ENCODE measurements at regions not wholly inside any gene's neighbourhood (a gene's known extent, or its start where the extent isn't known, plus 50 kb on each side); places are given as distances from the start of the nearest gene placed in this dataset.
"Not testable (repeated sequence)": the region's sequence is repeated elsewhere in the genome, so short reads cannot be mapped to it uniquely, and the experiment has no call there.

DNA sequence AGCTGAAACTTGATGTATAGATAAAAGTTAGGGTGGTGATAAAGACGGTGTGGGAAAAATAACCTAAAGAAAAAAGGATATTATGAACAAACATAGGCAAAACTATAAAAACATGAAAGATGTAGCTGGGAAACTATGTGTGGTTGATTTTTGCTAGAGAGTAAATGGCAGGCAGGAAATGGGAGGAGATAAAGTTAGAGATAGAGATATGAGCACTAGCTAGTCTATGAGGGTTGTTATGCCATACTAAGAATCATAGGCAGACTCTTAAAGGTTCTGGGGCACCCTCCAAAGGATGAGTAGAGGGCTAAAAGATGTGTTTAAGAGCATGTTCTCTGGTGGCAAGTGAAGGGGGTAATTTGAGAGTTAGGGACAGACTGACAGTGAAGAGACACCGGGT, 1109.2 kb downstream of the GATA3 start:
- no peak overlapping the region for H3K4me3 Mint-ChIP-seq
- ATAC-seq (replicated peaks; ENCODE audit: extremely low read depth, poor library complexity, severe bottlenecking): no peak
- DNase-seq (ENCODE audit: low spot score in 2 of 2): no peak
- H3K27ac Mint-ChIP-seq (ENCODE audit: low read depth): no peak overlapping the region
- H3K36me3 Mint-ChIP-seq (ENCODE audit: insufficient read depth): no peaks in the 10 kb centered on the region
- H3K27me3 Mint-ChIP-seq: peaks cover 23% of the 10 kb centered on the region
- no peaks in the 10 kb centered on the region for H3K4me1 Mint-ChIP-seq
- no peaks in the 10 kb centered on the region for H3K9me3 Mint-ChIP-seq

DNA sequence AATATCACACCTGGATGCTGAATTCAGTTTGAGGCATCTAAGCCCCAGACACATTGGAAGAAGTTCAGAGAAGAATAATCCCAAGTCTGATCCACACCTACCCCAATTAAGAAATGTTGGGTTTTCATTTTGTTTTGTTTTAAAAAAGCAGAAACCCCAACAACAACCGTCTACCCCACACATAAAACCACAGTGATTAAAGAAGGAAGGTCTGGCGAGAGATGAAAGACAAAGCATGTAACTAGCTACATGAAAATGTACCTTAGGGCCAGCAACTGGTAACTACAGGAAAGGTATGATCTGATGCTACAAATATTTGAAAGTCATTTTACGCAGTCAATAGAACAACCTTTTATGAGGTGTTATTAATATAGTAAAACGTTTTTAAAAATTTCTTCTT, 1112.3 kb downstream of the GATA3 start:
- Mint-ChIP-seq H3K4me1 (no peaks in the 10 kb centered on the region), H3K9me3 (no peaks in the 10 kb centered on the region), H3K27me3 (peaks cover 42% of the 10 kb centered on the region), H3K27ac (ENCODE audit: low read depth) (no peak overlapping the region), H3K36me3 (ENCODE audit: insufficient read depth) (peaks cover 2% of the 10 kb centered on the region), H3K4me3 (no peak overlapping the region)
- DNase-seq (ENCODE audit: low spot score in 2 of 2) (no peak), ATAC-seq (replicated peaks; ENCODE audit: extremely low read depth, poor library complexity, severe bottlenecking) (no peak)

DNA sequence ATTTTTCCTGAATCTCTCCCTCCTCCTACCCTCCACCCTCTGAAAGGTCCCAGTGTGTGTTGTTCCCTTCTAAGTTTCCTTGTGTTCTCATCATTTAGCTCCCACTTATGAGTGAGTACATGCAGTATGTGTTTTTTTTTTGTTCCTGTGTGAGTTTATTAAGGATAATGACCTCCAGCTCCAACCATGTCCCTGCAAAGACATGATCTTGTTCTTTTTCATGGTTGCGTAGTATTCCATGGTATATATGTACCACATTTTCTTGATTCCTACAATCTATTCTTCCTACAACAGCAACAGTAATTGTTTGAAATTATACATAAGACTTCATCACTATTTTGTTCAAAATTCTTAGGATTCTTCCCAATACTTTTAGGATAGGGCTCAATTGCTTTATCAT, 1117.8 kb downstream of the GATA3 start:
- no peak overlapping the region for H3K27ac Mint-ChIP-seq (ENCODE audit: low read depth)
- ATAC-seq (replicated peaks; ENCODE audit: extremely low read depth, poor library complexity, severe bottlenecking) (no peak), DNase-seq (ENCODE audit: low spot score in 2 of 2) (no peak)
- no peak overlapping the region for H3K4me3 Mint-ChIP-seq
- H3K36me3 Mint-ChIP-seq (ENCODE audit: insufficient read depth): peaks cover 2% of the 10 kb centered on the region
- H3K9me3 Mint-ChIP-seq: no peaks in the 10 kb centered on the region
- H3K27me3 Mint-ChIP-seq: peaks cover 53% of the 10 kb centered on the region
- H3K4me1 Mint-ChIP-seq: peaks cover 8% of the 10 kb centered on the region

DNA sequence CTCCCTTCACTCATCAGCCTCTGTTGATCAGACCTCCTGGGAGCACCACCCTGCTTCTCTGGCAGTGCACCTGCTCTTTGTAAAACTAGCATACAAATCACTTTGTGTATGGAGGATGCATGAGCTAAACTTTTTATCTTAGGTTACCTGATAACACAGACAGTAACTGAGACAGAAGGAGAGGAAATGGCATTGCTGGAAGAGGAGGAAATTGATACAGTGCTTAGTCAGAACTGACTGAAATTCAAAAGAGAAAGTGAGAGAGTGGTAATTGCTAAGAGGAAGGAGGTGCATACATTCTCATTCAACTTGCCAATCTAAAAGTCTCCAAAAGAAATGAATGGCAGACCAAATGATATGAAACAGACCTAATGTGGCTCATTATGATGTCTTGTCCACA, 1120.7 kb downstream of the GATA3 start:
- peaks cover 8% of the 10 kb centered on the region for H3K4me1 Mint-ChIP-seq
- H3K36me3 Mint-ChIP-seq (ENCODE audit: insufficient read depth): peaks cover 1% of the 10 kb centered on the region
- DNase-seq (ENCODE audit: low spot score in 2 of 2) (no peak), ATAC-seq (replicated peaks; ENCODE audit: extremely low read depth, poor library complexity, severe bottlenecking) (no peak)
- no peaks in the 10 kb centered on the region for H3K9me3 Mint-ChIP-seq
- H3K27me3 Mint-ChIP-seq: peaks cover 55% of the 10 kb centered on the region
- no peak overlapping the region for H3K27ac Mint-ChIP-seq (ENCODE audit: low read depth)
- no peak overlapping the region for H3K4me3 Mint-ChIP-seq

DNA sequence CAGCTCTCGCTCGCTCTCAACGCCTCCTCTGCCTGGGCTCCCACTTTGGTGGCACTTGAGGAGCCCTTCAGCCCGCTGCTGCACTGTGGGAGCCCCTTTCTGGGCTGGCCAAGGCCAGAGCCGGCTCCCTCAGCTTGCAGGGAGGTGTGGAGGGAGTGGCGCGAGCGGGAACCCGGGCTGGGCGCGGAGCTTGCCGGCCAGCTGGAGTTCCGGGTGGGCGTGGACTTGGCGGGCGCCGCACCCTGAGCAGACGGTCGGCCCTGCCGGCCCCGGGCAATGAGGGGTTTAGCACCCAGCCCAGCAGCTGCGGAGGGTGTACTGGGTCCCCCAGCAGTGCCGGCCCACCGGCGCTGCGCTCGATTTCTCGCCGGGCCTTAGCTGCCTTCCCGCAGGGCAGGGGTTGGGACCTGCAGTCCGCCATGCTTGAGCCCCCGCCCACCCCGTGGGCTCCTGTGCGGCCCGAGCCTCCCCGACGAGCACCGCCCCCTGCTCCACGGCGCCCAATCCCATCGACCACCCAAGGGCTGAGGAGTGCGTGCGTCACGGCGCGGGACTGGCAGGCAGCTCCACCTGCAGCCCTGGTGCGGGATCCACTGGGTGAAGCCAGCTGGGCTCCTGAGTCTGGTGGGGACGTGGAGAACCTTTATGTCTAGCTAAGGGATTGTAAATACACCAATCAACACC, 1128.9 kb downstream of the GATA3 start:
- H3K36me3 Mint-ChIP-seq (ENCODE audit: insufficient read depth); H3K27ac Mint-ChIP-seq (ENCODE audit: low read depth); H3K4me3 Mint-ChIP-seq; ATAC-seq (replicated peaks; ENCODE audit: extremely low read depth, poor library complexity, severe bottlenecking); H3K9me3 Mint-ChIP-seq; H3K4me1 Mint-ChIP-seq; DNase-seq (ENCODE audit: low spot score in 2 of 2): not testable (repeated sequence)
- H3K27me3 Mint-ChIP-seq: peaks cover 42% of the 10 kb centered on the region

DNA sequence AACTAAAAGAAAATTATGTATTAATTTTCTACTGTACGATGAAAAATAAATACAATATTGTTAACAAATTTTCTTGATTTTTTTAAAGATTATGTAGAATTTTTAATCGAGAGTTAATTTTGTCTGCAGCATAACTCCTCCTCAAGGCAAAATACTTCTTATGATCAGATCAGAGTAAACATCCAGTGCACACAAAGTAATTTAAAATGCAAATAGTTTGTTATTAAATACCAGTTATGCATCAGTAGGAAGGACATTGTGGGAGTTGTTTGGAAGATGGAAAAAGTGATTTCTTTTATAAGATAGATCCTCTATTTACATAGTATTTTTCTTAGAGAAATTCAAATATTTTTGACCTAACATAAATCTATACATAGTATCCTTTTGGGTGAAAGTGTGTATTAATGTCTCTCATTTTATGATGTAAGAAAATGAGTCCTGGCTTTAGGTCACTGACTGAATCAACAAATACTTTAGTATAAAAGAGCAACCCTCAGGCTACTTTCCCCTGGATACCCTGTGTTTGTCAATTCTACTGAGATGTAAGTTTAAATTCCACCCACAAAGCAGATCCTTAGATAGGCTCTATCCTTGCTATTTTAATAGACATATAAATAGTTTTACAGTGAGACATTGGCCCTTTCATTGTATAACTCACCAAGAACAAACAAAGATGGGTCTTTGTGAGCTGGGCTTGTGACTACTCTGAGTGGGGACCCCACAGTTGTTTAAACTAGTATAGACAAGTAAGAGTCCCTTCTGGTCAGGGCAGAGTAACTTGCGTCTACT, 1133.7 kb downstream of the GATA3 start:
- no peak for DNase-seq (ENCODE audit: low spot score in 2 of 2)
- Mint-ChIP-seq H3K36me3 (ENCODE audit: insufficient read depth) (no peaks in the 10 kb centered on the region), H3K4me3 (no peak overlapping the region), H3K9me3 (no peaks in the 10 kb centered on the region), H3K27me3 (peaks cover 31% of the 10 kb centered on the region), H3K4me1 (no peaks in the 10 kb centered on the region), H3K27ac (ENCODE audit: low read depth) (no peak overlapping the region)
- no peak for ATAC-seq (replicated peaks; ENCODE audit: extremely low read depth, poor library complexity, severe bottlenecking)

DNA sequence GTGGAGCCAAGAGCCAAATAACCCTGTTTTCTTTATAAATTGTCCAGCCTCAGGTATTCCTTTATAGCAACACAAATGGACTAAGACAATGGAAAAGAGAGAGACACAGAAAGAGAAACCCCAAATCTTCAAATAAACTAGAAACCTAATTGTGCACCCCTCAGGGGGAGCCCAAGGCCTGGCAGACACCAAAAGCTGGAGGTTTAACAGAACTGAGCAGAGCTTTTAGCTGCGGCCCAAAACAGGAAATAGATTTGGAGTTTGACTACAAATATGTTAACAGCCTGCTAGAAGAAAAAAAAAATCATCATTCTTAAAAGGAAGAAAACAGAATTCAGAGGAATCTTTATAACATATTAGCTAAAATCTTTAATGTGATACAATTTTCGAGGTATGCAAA, 1135.0 kb downstream of the GATA3 start:
- H3K4me3 Mint-ChIP-seq: no peak overlapping the region
- no peaks in the 10 kb centered on the region for H3K36me3 Mint-ChIP-seq (ENCODE audit: insufficient read depth)
- no peaks in the 10 kb centered on the region for H3K9me3 Mint-ChIP-seq
- ATAC-seq (replicated peaks; ENCODE audit: extremely low read depth, poor library complexity, severe bottlenecking) (no peak), DNase-seq (ENCODE audit: low spot score in 2 of 2) (no peak)
- H3K27me3 Mint-ChIP-seq: peaks cover 31% of the 10 kb centered on the region
- no peaks in the 10 kb centered on the region for H3K4me1 Mint-ChIP-seq
- H3K27ac Mint-ChIP-seq (ENCODE audit: low read depth): no peak overlapping the region

DNA sequence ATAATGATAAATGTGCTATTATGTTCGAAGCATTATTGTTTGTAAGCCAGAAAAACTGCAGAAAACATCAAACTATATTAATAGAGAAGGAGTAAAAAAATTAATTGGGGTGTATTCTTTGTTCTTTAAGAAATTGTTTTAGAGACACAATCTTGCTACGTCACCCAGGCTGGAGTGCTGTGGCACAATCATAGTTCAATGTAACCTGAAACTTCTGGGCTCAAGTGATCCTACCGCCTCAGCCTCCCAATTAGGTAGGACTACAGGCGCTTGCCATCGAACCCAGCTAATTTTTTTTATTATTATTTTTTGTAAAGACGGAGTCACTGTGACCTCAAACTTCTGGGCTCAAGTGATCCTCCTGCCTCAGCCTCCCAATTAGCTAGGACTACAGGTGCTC, 1138.6 kb downstream of the GATA3 start:
- H3K4me1 Mint-ChIP-seq: no peaks in the 10 kb centered on the region
- no peaks in the 10 kb centered on the region for H3K9me3 Mint-ChIP-seq
- no peak for DNase-seq (ENCODE audit: low spot score in 2 of 2)
- H3K36me3 Mint-ChIP-seq (ENCODE audit: insufficient read depth): peaks cover 3% of the 10 kb centered on the region
- H3K27me3 Mint-ChIP-seq: peaks cover 40% of the 10 kb centered on the region
- ATAC-seq (replicated peaks; ENCODE audit: extremely low read depth, poor library complexity, severe bottlenecking): no peak
- H3K4me3 Mint-ChIP-seq: no peak overlapping the region
- no peak overlapping the region for H3K27ac Mint-ChIP-seq (ENCODE audit: low read depth)

DNA sequence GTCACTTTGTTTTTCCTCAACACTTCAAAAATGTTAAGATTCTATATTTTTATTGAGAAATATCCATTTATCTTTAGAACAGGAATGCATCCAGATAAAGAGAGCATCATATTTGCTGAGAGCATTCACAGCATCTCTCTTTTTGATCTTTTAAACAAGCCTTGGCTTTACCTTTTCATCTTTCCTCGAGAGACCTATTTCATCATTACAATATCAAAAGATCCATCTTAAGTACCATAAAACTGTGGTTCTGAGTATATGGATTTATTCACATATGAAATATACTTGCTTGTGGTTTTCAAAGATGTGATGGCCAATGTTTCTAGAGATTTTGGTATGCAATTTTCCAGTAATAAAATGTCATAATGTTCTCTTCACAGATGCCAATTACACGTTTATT, 1140.9 kb downstream of the GATA3 start:
- no peaks in the 10 kb centered on the region for H3K4me1 Mint-ChIP-seq
- no peak overlapping the region for H3K4me3 Mint-ChIP-seq
- H3K9me3 Mint-ChIP-seq: no peaks in the 10 kb centered on the region
- ATAC-seq (replicated peaks; ENCODE audit: extremely low read depth, poor library complexity, severe bottlenecking): no peak
- no peak overlapping the region for H3K27ac Mint-ChIP-seq (ENCODE audit: low read depth)
- no peak for DNase-seq (ENCODE audit: low spot score in 2 of 2)
- H3K27me3 Mint-ChIP-seq: peaks cover 32% of the 10 kb centered on the region
- peaks cover 3% of the 10 kb centered on the region for H3K36me3 Mint-ChIP-seq (ENCODE audit: insufficient read depth)

DNA sequence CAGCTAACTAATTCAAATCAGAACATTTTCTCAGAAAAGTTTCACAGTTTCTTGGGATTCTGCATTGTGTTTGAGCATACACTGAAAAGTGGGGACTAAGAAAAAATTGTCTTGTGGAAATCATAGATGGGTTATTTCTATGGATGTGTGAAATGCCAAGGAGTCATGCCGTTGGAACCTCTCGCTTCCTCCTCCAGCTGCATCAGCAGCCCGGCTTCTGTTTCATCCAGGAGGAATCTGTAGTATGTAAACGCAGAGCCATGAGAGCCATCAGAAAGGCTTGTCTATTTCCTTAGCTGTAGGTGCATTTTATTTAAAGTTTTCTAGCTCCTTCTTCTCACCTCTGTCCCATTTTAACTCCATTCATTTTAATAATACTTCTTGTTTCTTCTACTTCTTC, 1144.1 kb downstream of the GATA3 start:
- Mint-ChIP-seq H3K4me3 (no peak overlapping the region), H3K27me3 (peaks cover 34% of the 10 kb centered on the region), H3K4me1 (no peaks in the 10 kb centered on the region), H3K9me3 (no peaks in the 10 kb centered on the region), H3K36me3 (ENCODE audit: insufficient read depth) (peaks cover 5% of the 10 kb centered on the region), H3K27ac (ENCODE audit: low read depth) (no peak overlapping the region)
- no peak for DNase-seq (ENCODE audit: low spot score in 2 of 2)
- no peak for ATAC-seq (replicated peaks; ENCODE audit: extremely low read depth, poor library complexity, severe bottlenecking)

DNA sequence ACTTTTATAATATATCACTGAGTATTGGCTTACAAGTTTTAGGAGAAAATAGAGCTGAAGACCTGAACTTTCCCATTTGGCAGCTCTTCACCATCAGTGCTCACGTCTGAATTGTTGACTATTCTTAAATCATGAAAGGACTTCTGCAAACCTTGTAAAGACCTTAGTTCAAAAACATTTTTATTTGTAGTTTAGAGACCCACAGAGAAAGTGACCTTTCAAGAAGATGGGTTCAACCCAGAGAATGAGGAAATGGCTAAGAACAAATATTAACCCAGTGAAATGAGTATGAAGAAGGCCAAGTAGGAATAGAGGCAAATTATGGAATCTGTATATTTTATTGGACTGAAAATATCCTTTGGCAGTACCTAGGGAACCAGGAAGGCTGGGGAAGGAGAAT, 1151.1 kb downstream of the GATA3 start:
- Mint-ChIP-seq H3K4me1 (no peaks in the 10 kb centered on the region), H3K27me3 (peaks cover 25% of the 10 kb centered on the region), H3K36me3 (ENCODE audit: insufficient read depth) (peaks cover 2% of the 10 kb centered on the region), H3K9me3 (no peaks in the 10 kb centered on the region), H3K4me3 (no peak overlapping the region), H3K27ac (ENCODE audit: low read depth) (no peak overlapping the region)
- DNase-seq (ENCODE audit: low spot score in 2 of 2): no peak
- ATAC-seq (replicated peaks; ENCODE audit: extremely low read depth, poor library complexity, severe bottlenecking): no peak

DNA sequence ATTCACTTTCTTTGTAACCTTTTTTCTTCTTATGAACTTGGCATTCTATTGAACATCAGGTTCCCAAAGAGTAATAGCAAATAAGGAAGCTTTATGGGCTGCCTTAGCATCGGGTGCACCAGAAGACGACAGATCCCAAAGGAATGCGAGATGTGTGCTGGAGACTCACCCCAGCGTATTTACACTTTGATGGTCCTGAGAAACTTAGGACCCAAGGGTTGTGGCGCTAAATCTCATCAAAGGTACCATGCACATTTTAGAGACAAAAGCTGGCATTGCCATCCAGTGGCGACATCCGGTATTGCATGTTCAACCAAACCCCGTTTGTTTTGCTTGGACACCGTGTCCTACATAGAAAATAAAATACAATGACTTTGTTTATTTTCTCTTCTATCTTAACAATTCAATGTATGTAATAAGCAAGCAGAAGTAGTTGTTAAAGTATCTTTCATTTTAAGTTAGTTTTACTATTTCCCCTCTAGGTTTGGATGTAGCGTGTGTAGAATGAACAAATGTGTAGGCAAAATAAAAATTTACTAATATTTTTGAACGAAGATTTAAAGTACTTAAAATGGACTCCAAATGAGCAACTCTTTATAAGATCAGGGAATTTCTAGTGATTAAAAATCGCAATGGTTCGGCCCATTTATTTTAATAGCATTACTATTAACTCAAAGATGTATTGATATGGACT, 1154.8 kb downstream of the GATA3 start:
- Mint-ChIP-seq H3K4me3 (no peak overlapping the region), H3K27me3 (peaks cover 40% of the 10 kb centered on the region), H3K4me1 (no peaks in the 10 kb centered on the region), H3K9me3 (no peaks in the 10 kb centered on the region), H3K27ac (ENCODE audit: low read depth) (no peak overlapping the region), H3K36me3 (ENCODE audit: insufficient read depth) (no peaks in the 10 kb centered on the region)
- peak; percentile 51 to 61 for DNase-seq (ENCODE audit: low spot score in 2 of 2)
- no peak for ATAC-seq (replicated peaks; ENCODE audit: extremely low read depth, poor library complexity, severe bottlenecking)

DNA sequence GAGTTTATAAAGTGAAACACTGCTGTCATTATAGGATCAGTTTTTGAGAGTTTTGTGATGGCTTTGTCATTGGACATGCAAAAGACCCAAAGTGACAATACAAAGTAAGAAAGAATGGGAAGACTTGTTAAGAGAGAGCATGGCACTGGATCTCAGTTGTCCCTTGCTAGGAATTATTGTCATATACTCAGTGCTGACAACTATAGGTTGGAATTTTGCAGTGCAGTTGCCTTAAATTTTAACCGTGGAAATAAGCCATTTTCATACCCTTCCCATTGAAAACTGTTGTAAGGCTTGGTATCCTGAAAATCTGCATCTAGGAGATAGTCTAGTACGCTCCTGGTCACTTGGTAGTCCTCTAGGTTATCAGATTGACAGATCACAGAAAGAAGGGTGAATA, 1156.7 kb downstream of the GATA3 start:
- H3K4me1 Mint-ChIP-seq: no peaks in the 10 kb centered on the region
- H3K27me3 Mint-ChIP-seq: peaks cover 60% of the 10 kb centered on the region
- H3K27ac Mint-ChIP-seq (ENCODE audit: low read depth): no peak overlapping the region
- DNase-seq (ENCODE audit: low spot score in 2 of 2): no peak
- H3K9me3 Mint-ChIP-seq: no peaks in the 10 kb centered on the region
- H3K36me3 Mint-ChIP-seq (ENCODE audit: insufficient read depth): no peaks in the 10 kb centered on the region
- no peak for ATAC-seq (replicated peaks; ENCODE audit: extremely low read depth, poor library complexity, severe bottlenecking)
- no peak overlapping the region for H3K4me3 Mint-ChIP-seq
